LoVo (cell line): ENCODE measurements at regions not wholly inside any gene's neighbourhood (a gene's known extent, or its start where the extent isn't known, plus 50 kb on each side); places are given as distances from the start of the nearest gene placed in this dataset.
"Not testable (repeated sequence)": the region's sequence is repeated elsewhere in the genome, so short reads cannot be mapped to it uniquely, and the experiment has no call there.

Experiments
- DNase-seq: peaks from one replicate; pipeline ENCODE4 v3.0.0-alpha.2; 2016; ENCODE audit warnings: low spot score

GRCh38 chr15:22240986-22241385 is 160.7 kb downstream of the OR4M2 start:
- DNase-seq: no peak

- DNase-seq: no peak
Observed at GRCh38 chr15:22241451-22241850, 161.1 kb downstream of the OR4M2 start.

- not testable (repeated sequence) for DNase-seq
Observed at GRCh38 chr15:22242311-22242710, 162.0 kb downstream of the OR4M2 start.

- DNase-seq: no peak
Observed at GRCh38 chr15:22243440-22244130, 163.3 kb downstream of the OR4M2 start.

- DNase-seq: not testable (repeated sequence)
Observed at GRCh38 chr15:22249511-22249910, 169.2 kb downstream of the OR4M2 start.

- DNase-seq: not testable (repeated sequence)
Observed at GRCh38 chr15:22250501-22251290, 170.4 kb downstream of the OR4M2 start.

- DNase-seq: no peak
Observed at GRCh38 chr15:22251422-22251821, 171.1 kb downstream of the OR4M2 start.

- not testable (repeated sequence) for DNase-seq
Observed at GRCh38 chr15:22252047-22252446, 171.7 kb downstream of the OR4M2 start.

- not testable (repeated sequence) for DNase-seq
Observed at GRCh38 chr15:22252521-22252920, 172.2 kb downstream of the OR4M2 start.

- not testable (repeated sequence) for DNase-seq
Observed at GRCh38 chr15:22253002-22253675, 172.8 kb downstream of the OR4M2 start.

GRCh38 chr15:22253676-22254408 is 173.5 kb downstream of the OR4M2 start:
- no peak for DNase-seq

GRCh38 chr15:22254409-22255045 is 174.2 kb downstream of the OR4M2 start:
- not testable (repeated sequence) for DNase-seq

- not testable (repeated sequence) for DNase-seq
Observed at GRCh38 chr15:22255606-22256005, 175.3 kb downstream of the OR4M2 start.

GRCh38 chr15:22256389-22257046 is 176.2 kb downstream of the OR4M2 start:
- not testable (repeated sequence) for DNase-seq

GRCh38 chr15:22257047-22258008 is 177.0 kb downstream of the OR4M2 start:
- DNase-seq: no peak

GRCh38 chr15:22258009-22258397 is 177.7 kb downstream of the OR4M2 start:
- DNase-seq: no peak

GRCh38 chr15:22258398-22259150 is 178.2 kb downstream of the OR4M2 start:
- DNase-seq: no peak

GRCh38 chr15:22259151-22259750 is 178.9 kb downstream of the OR4M2 start:
- DNase-seq: not testable (repeated sequence)
